ENCODE measurements at regions not wholly inside any gene's neighbourhood (a gene's known extent, or its start where the extent isn't known, plus 50 kb on each side); places are given as distances from the start of the nearest gene placed in this dataset.

DNA sequence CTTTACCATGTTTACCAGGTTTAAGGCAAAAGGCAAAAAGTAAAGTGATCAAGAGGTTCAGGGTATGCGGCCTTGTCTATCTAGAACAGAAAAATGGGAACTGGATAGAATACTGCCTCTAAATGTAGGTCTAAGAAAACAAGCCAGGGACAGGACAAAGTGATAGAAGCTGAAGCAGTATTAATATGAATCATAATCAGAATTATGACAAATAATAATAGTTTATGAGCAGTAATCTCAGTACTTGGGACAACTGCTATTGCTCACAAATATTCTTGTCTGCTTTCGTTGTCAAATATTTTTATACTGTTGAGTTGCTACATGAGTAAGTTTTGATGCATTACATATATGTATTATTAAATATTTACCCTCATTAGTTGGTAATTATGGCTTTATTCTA is 356.9 kb upstream of the RBMS3 start:
- no peaks in the 10 kb centered on the region for H3F3A ChIP-seq (ENCODE audit: insufficient read depth, low read length)
- no peaks in the 10 kb centered on the region for H3K9me2 ChIP-seq (replicated peaks; ENCODE audit: insufficient read depth, low read length)
- no peaks in the 10 kb centered on the region for H3K36me3 ChIP-seq (replicated peaks; ENCODE audit: insufficient read depth, low read length)
- no peak overlapping the region for H3K9ac ChIP-seq (ENCODE audit: low read length)
- no peak overlapping the region for H3K4me2 ChIP-seq (ENCODE audit: low read depth, low read length)
- H3K9me3 ChIP-seq (replicated peaks; ENCODE audit: insufficient read depth, low read length), result no peaks in the 10 kb centered on the region
- H3K79me2 ChIP-seq (ENCODE audit: low read length), result no peaks in the 10 kb centered on the region
- H2AFZ ChIP-seq (ENCODE audit: low read length), result no peak overlapping the region
- no peak overlapping the region for H3K4me3 ChIP-seq (ENCODE audit: low read length)
- no peak for DNase-seq
- TF ChIP-seq EZH2 (optimal IDR thresholded peaks at IDR 0.05; ENCODE audit: low read depth, low read length), result no peak
- TF ChIP-seq, protein P1, sequence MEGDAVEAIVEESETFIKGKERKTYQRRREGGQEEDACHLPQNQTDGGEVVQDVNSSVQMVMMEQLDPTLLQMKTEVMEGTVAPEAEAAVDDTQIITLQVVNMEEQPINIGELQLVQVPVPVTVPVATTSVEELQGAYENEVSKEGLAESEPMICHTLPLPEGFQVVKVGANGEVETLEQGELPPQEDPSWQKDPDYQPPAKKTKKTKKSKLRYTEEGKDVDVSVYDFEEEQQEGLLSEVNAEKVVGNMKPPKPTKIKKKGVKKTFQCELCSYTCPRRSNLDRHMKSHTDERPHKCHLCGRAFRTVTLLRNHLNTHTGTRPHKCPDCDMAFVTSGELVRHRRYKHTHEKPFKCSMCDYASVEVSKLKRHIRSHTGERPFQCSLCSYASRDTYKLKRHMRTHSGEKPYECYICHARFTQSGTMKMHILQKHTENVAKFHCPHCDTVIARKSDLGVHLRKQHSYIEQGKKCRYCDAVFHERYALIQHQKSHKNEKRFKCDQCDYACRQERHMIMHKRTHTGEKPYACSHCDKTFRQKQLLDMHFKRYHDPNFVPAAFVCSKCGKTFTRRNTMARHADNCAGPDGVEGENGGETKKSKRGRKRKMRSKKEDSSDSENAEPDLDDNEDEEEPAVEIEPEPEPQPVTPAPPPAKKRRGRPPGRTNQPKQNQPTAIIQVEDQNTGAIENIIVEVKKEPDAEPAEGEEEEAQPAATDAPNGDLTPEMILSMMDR (IDR thresholded peaks at IDR 0.05; ENCODE audit: low read length), result no peak
- TF ChIP-seq EZH2phosphoT487 (IDR thresholded peaks at IDR 0.05; ENCODE audit: low read length), result no peak
- H3K27me3 ChIP-seq (replicated peaks; ENCODE audit: insufficient read depth, low read length), result no peaks in the 10 kb centered on the region
- H3K4me1 ChIP-seq (ENCODE audit: low read length), result 0 out of 2 replicates have a peak, but pooled peaks cover 4% of the 10 kb centered on the region
- no peaks in the 10 kb centered on the region for H4K20me1 ChIP-seq (ENCODE audit: insufficient read depth, low read length)
- no peak overlapping the region for H3K27ac ChIP-seq (ENCODE audit: low read length)

DNA sequence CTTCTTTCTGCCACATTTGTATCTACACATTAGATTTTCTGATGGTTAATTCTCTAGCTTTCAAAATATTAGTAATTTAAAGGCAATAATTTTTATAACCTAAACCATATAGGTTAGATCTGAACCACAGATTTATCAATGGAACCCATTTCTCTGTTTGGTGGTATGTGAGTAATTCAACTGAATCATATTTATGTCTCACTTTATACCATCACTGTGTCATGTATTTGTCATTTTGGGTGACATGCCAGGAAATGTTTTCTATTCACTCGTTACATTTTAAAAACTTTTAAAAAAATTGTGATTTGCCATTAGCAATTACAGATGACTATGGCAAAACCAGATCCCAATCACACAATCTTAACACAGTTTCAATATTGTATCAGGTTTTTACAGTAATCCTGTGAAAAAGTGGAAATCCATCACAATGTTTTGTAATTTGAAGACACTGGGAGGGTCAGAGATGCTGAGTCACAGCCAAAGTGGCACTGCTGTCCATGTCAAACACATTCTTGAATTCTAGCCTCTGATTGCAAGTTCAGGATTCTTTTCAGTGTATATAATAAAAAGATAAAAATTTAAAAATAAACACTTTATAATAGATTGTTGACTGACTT is 356.0 kb upstream of the RBMS3 start:
- Histone ChIP-seq H3K9me3 (replicated peaks; ENCODE audit: insufficient read depth, low read length) (no peaks in the 10 kb centered on the region), H3K79me2 (ENCODE audit: low read length) (no peaks in the 10 kb centered on the region), H3K4me3 (ENCODE audit: low read length) (no peak overlapping the region), H3K36me3 (replicated peaks; ENCODE audit: insufficient read depth, low read length) (no peaks in the 10 kb centered on the region), H2AFZ (ENCODE audit: low read length) (no peak overlapping the region), H3K27me3 (replicated peaks; ENCODE audit: insufficient read depth, low read length) (no peaks in the 10 kb centered on the region), H4K20me1 (ENCODE audit: insufficient read depth, low read length) (no peaks in the 10 kb centered on the region), H3K27ac (ENCODE audit: low read length) (no peak overlapping the region), H3K9ac (ENCODE audit: low read length) (no peak overlapping the region), H3K4me2 (ENCODE audit: low read depth, low read length) (no peak overlapping the region), H3K9me2 (replicated peaks; ENCODE audit: insufficient read depth, low read length) (no peaks in the 10 kb centered on the region), H3F3A (ENCODE audit: insufficient read depth, low read length) (no peaks in the 10 kb centered on the region), H3K4me1 (ENCODE audit: low read length) (0 out of 2 replicates have a peak, but pooled peaks cover 4% of the 10 kb centered on the region)
- no peak for DNase-seq
- TF ChIP-seq EZH2 (optimal IDR thresholded peaks at IDR 0.05; ENCODE audit: low read depth, low read length) (no peak), EZH2phosphoT487 (IDR thresholded peaks at IDR 0.05; ENCODE audit: low read length) (no peak)
- TF ChIP-seq, protein P1 (IDR thresholded peaks at IDR 0.05; ENCODE audit: low read length), result no peak

DNA sequence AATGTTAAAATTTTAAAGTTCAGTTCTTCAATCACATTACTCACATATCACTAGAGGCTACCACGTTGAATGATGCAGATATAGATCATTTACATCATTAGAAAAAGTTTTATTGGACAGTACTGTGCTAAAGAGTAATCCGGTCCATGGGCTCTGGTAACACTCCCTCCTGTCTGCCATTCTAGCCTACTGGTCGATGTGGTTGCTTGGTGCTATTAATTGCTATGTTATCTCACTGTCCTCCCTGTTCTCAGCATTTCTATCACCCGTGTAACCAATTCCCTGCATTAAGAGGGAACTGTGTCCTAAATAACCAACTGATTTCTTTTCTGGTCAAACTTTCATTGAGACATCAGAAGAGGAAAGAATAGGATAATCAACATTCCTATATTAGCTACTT is 347.5 kb upstream of the RBMS3 start:
- TF ChIP-seq EZH2 (optimal IDR thresholded peaks at IDR 0.05; ENCODE audit: low read depth, low read length), result no peak
- no peak for TF ChIP-seq EZH2phosphoT487 (IDR thresholded peaks at IDR 0.05; ENCODE audit: low read length)
- TF ChIP-seq, protein P1 (IDR thresholded peaks at IDR 0.05; ENCODE audit: low read length), result no peak
- DNase-seq, result no peak
- H2AFZ ChIP-seq (ENCODE audit: low read length), result no peak overlapping the region
- no peak overlapping the region for H3K9ac ChIP-seq (ENCODE audit: low read length)
- H3K4me1 ChIP-seq (ENCODE audit: low read length), result 0 out of 2 replicates have a peak, but pooled peaks cover 4% of the 10 kb centered on the region
- H3K9me3 ChIP-seq (replicated peaks; ENCODE audit: insufficient read depth, low read length), result no peaks in the 10 kb centered on the region
- H3F3A ChIP-seq (ENCODE audit: insufficient read depth, low read length), result no peaks in the 10 kb centered on the region
- H3K27me3 ChIP-seq (replicated peaks; ENCODE audit: insufficient read depth, low read length), result peaks cover 57% of the 10 kb centered on the region
- H3K27ac ChIP-seq (ENCODE audit: low read length), result no peak overlapping the region
- no peak overlapping the region for H3K4me2 ChIP-seq (ENCODE audit: low read depth, low read length)
- H3K79me2 ChIP-seq (ENCODE audit: low read length), result no peaks in the 10 kb centered on the region
- H3K36me3 ChIP-seq (replicated peaks; ENCODE audit: insufficient read depth, low read length), result no peaks in the 10 kb centered on the region
- no peak overlapping the region for H3K4me3 ChIP-seq (ENCODE audit: low read length)
- H3K9me2 ChIP-seq (replicated peaks; ENCODE audit: insufficient read depth, low read length), result no peaks in the 10 kb centered on the region
- no peaks in the 10 kb centered on the region for H4K20me1 ChIP-seq (ENCODE audit: insufficient read depth, low read length)

All from MM.1S (cell line).